ENCODE measurements at regions not wholly inside any gene's neighbourhood (a gene's known extent, or its start where the extent isn't known, plus 50 kb on each side); places are given as distances from the start of the nearest gene placed in this dataset.
"Not testable (repeated sequence)": the region's sequence is repeated elsewhere in the genome, so short reads cannot be mapped to it uniquely, and the experiment has no call there.

GRCh38 chr3:82261013-82261412, 499.6 kb upstream of the GBE1 start:
- DNase-seq, result peak; percentile 2

DNA sequence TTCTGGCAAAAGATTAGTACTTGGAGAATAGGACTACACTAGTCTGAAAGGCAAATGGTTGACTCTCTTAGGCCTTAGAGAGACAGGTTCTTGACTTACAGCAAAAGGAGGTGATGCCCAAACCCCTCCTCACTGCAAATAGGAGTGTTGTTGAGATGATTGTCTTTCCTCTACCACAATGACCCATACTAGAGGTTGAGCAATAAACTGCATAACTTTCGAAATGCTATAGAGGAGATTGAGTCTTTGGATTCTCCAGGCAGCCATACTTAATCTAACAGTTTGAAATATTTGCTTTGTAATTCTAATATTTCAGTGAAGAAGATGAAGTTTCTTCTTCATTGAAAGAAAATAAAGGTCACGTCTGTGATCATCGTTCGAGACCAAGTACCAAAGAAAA, 498.5 kb upstream of the GBE1 start:
- no peak for DNase-seq

GRCh38 chr3:82240322-82240721, 478.9 kb upstream of the GBE1 start:
- no peak for DNase-seq

DNA sequence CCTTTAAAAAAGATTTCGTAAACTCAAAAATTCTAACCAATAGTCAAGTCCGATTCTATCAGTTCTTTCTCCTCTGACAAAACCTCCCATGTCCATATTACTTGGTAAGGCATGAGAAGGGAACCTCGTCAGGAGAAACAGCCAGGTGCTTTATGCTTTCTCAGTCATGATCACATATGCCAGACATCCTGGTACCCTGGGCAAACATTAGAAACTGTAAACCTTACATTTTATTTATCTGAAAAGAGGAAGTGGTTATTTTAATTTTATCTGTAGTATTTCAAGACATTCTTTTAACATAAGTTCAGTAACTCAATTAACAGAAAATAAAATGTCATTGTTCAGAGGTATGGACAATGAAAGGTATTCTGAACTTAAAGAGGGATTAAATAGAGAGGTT, 474.8 kb upstream of the GBE1 start:
- DNase-seq, result no peak

GRCh38 chr3:82229397-82229796, 468.0 kb upstream of the GBE1 start:
- DNase-seq, result no peak

GRCh38 chr3:82224661-82225060, 463.2 kb upstream of the GBE1 start:
- no peak for DNase-seq

GRCh38 chr3:82222401-82222800, 461.0 kb upstream of the GBE1 start:
- no peak for DNase-seq

- no peak for DNase-seq
Measured at GRCh38 chr3:82217571-82217970, 456.1 kb upstream of the GBE1 start.

DNA sequence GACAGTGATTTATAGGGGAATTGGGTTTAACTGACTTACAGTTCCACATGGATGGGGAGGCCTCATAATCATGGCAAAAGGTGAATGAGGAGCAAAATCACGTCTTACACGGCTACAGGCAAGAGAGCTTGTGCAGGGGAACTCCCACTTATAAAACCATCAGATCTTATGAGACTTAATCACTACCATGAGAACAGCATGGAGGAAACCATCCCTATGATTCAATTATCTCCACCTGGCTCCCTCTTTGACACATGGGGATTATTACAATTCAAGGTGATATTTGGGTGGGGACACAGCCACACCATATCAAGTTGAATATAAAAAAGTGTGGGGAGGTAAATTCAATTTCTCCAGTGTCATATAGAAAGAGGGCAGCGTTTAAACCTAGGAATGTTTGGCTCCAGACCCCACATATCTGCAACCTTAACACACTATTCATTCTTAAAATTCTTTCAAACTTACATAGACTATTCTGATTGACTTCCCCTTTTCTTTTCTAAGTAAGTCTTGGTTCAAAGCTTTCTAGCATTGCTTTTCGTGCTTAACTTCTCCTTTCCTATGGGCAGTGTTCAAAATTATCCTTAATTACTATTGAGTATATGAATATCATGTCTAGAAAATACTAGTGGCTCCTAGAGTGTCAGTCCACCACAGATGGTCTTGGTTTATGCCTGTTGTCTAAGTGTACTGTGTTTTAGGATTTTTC, 446.7 kb upstream of the GBE1 start:
- no peak for DNase-seq

GRCh38 chr3:82202269-82202668, 440.8 kb upstream of the GBE1 start:
- no peak for DNase-seq

- DNase-seq, result no peak
Measured at GRCh38 chr3:82201316-82201715, 439.9 kb upstream of the GBE1 start.

GRCh38 chr3:82198009-82198408, 436.6 kb upstream of the GBE1 start:
- DNase-seq, result no peak

DNA sequence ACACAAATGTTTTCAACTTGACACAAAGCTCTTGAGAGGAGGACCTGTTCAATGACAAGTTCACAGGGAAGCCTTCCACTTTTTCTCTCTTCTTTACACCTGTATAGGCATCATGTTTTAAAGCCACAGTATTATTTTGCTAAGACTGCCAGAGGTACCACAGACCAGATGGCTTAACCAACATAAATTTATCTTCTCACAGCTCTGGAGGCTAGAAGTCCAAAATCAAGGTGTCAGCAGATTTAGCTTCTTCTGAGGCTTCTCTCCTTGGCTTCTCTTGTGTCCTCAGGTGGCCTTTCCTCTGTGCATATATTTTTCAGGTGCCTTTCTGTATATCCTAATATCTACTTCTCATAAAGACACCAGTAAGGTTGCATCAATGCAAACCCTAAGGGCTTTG, 435.2 kb upstream of the GBE1 start:
- DNase-seq, result no peak

DNA sequence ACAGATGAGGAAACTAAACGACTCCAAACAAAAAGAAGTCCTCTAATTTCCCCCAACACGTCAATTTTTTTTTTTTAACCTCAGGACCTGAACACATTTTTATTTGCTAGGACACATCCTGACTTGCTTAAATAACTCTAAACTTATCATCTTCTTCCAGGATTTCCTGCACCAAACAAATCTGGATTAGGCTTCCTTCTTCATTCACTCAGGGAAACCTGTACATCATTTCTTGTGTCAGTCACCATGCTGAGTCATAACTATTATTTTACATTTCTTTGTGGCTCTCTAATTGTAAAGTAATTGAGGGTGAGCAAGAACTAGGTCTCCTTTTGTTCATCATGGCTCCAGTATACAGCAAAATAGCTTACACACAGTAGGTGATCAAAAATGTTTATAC, 433.4 kb upstream of the GBE1 start:
- no peak for DNase-seq

DNA sequence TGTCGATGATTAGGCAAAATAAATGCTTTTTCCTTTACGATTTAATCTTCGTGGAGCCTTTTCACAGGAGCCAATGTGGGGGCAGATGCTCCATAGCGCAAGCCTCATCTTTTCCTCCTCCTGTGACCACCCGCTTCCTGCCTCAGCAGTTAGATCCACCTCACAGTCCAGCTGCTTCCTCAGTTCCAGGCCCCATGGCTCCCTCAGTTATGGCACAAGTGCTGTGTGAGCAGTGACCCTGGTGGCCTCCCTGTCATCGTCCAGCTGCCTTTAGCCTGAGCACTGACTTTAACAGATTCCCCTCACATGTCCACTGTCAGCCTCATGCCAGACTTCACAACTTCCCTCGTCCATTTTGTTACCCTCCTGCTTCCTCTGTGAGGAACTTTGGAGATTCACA, 424.6 kb upstream of the GBE1 start:
- DNase-seq, result no peak

DNA sequence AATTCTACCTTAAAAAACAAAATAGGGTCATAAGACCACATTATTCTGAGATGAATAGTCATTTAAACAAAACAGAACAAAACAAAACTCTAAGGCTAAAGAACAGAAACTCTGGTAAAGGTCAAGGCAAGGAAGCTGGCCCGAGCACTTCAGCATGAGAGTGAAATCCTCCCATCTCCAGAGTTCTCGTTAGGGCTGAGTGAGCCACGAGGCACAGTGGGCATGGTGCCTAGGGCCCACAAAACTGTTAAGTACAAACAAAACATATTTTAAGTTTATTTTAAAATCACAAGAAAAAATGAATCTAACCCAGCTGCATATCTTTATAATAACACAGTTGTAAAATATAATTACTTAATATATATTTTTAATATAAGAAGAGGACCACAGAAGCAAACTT, 417.8 kb upstream of the GBE1 start:
- DNase-seq, result no peak

DNA sequence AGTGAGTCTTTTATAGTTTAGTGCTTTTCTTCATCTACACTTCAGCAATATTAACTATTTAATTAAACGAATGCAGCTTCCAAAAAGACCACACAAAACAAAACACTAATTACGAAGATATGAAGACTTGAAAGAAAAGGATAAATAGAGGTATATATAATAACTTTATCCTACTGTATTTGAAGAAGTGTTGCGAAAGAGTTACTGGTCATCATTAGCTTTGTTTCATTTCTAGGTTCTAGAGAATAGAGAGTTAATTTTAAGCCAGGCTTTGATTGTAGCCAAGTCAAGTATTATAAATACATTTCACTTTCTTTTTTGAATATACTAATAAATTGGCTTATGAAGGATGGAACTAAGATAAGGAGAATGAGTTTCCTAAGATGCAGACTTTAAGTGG, 416.8 kb upstream of the GBE1 start:
- no peak for DNase-seq

- DNase-seq, result no peak
Measured at GRCh38 chr3:82177774-82178173, 416.3 kb upstream of the GBE1 start.

DNA sequence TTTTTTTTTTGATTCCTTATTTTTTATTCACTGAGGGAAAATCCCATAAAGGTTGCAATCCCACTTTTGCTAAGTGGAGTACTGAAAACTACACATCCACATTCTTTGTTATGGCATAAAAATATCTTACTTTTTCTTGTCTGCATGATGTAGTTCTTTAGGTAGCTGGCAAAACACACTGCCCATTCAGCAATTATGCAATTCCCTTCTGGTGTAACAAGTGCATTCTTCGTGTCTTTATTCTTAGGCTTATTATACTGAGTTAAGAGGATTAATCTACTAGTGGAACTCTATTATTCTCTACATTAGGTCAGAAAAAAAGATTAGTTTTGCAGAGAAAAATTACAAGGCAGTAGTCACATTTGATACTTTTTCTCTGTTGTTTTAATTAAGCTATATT, 403.8 kb upstream of the GBE1 start:
- DNase-seq, result no peak

DNA sequence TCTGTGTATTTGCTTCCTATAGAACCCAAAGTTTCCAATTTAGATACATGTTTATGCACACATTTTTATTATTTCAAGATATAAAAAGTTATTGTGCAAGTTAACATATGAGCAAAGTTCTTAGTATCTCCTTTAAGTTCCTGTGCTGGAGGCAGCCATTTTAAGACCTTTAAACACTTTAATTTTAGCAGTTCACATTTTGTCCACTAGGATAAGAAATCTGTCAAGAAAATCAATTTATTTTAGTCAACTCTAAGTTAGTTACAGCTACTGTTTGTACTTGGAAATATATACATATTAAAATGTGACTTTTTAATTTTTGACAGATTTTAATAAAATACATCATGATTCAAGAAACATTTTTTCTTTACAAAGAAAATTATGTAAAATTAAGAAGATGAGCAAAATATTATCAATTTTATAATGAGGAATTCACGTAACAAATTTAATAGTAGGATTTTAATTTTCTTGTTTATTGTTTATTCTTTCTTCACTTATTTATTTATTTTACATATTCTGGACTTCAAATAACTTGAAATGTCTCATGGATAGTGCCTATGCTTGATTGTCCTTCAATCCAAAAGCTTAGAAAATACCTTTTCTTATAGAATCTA, 402.6 kb upstream of the GBE1 start:
- no peak for DNase-seq

GRCh38 chr3:82157952-82158351, 396.5 kb upstream of the GBE1 start:
- no peak for DNase-seq

DNA sequence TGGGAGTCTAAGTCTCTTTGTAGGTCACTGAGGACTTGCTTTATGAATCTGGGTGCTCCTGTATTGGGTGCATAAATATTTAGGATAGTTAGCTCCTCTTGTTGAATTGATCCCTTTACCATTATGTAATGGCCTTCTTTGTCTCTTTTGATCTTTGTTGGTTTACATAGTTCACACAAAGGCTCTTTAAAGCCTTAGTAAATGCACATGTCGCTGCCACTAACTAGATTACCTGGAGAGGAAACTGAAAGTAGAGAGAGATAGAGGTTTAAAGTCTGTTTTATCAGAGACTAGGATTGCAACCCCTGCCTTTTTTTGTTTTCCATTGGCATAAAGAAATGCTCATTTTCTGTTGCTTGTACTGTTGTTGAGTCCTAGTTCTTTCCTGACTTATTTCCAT, 392.4 kb upstream of the GBE1 start:
- not testable (repeated sequence) for DNase-seq

- DNase-seq, result no peak
Measured at GRCh38 chr3:82145742-82146141, 384.3 kb upstream of the GBE1 start.

GRCh38 chr3:82144811-82145210, 383.4 kb upstream of the GBE1 start:
- DNase-seq, result no peak

All from NCI-H1092 treated with DMSO at 0.1 percent for 48 hours (cell line).